Lung (tissue), 11 donors: ENCODE measurements at regions not wholly inside any gene's neighbourhood (a gene's known extent, or its start where the extent isn't known, plus 50 kb on each side); places are given as distances from the start of the nearest gene placed in this dataset.

Source experiments
- ATAC-seq: fragments of 200-7000 bp; cut with Tn5 transposase; one replicate; pipeline ENCODE4 v1.9.1; 2020; ENCODE audit warnings: moderate number of reproducible peaks; ENCODE audit not compliant: insufficient read depth, low FRiP score
- DNase-seq, 3 donors: peaks; one replicate each; pipeline ENCODE4 v3.0.0-alpha.2; 2013 to 2017
- H3K27ac ChIP-seq, 2 donors: one replicate each; pipeline ENCODE4 v1.5.1; 2013; ENCODE audit warnings: mild to moderate bottlenecking in 2 of 2, moderate library complexity in 2 of 2, control low read depth in 1 of 2, inconsistent platforms in 1 of 2, low read depth in 1 of 2, low read length in 1 of 2
- H3K27me3 ChIP-seq, 3 donors: one replicate each; pipeline ENCODE4 v1.5.1; 2013; ENCODE audit warnings: low read length in 2 of 3; ENCODE audit not compliant: control insufficient read depth in 3 of 3, insufficient read depth in 3 of 3
- H3K36me3 ChIP-seq, 4 donors: one replicate each; pipeline ENCODE4 v1.5.1; 2013; ENCODE audit warnings: low read length in 4 of 4, mild to moderate bottlenecking in 1 of 4, moderate library complexity in 1 of 4; ENCODE audit not compliant: control insufficient read depth in 4 of 4, insufficient read depth in 4 of 4
- H3K4me1 ChIP-seq, 5 donors: one replicate each; pipeline ENCODE4 v1.5.1; 2013; ENCODE audit warnings: low read length in 5 of 5, mild to moderate bottlenecking in 2 of 5, moderate library complexity in 1 of 5; ENCODE audit not compliant: control insufficient read depth in 5 of 5, insufficient read depth in 5 of 5
- H3K4me3 ChIP-seq: one replicate; pipeline ENCODE4 v1.5.1; 2013; ENCODE audit warnings: mild to moderate bottlenecking, control low read depth, moderate library complexity
- H3K9ac ChIP-seq, 2 donors: one replicate each; pipeline ENCODE4 v1.5.1; 2013; ENCODE audit warnings: low read length in 2 of 2, control low read depth in 1 of 2; ENCODE audit not compliant: insufficient read depth in 1 of 2
- H3K9me3 ChIP-seq, 4 donors: one replicate each; pipeline ENCODE4 v1.5.1; 2013; ENCODE audit warnings: low read length in 3 of 4, mild to moderate bottlenecking in 1 of 4, moderate library complexity in 1 of 4; ENCODE audit not compliant: control insufficient read depth in 4 of 4, insufficient read depth in 3 of 4
- whole genome bisulfite sequencing, 2 donors: extraction: QIAGEN DNeasy Blood & Tissue Kit; methylation state at CpG; one replicate each; pipeline ENCODE4 v1.1.7; 2013; 5-methylcytosine and 5-hydroxymethylcytosine counted together
- TF ChIP-seq, protein P1 (sequence below): IDR thresholded peaks from 2 replicates; pipeline ENCODE4 v1.5.1; 2012; ENCODE audit warnings: mild to moderate bottlenecking; ENCODE audit errors: control extremely low read depth, extremely low read depth
- donor health status: control.
- donor health status: control.
- donor health status: Bipolar disorder and iron deficiency.
- donor health status: healthy.
- donor health status: DM: yes; HTN: yes; CAD: no.

- Histone ChIP-seq H3K4me1 (peaks cover 0 to 2% (median 0%) of the 10 kb centered on the region in 5 donors), H3K27me3 (no peaks in the 10 kb centered on the region), H3K36me3 (no peaks in the 10 kb centered on the region), H3K27ac (no peak overlapping the region), H3K9me3 (peaks cover 0 to 3% (median 0%) of the 10 kb centered on the region in 4 donors), H3K9ac (no peak overlapping the region), H3K4me3 (no peak overlapping the region)
- TF ChIP-seq, protein P1, sequence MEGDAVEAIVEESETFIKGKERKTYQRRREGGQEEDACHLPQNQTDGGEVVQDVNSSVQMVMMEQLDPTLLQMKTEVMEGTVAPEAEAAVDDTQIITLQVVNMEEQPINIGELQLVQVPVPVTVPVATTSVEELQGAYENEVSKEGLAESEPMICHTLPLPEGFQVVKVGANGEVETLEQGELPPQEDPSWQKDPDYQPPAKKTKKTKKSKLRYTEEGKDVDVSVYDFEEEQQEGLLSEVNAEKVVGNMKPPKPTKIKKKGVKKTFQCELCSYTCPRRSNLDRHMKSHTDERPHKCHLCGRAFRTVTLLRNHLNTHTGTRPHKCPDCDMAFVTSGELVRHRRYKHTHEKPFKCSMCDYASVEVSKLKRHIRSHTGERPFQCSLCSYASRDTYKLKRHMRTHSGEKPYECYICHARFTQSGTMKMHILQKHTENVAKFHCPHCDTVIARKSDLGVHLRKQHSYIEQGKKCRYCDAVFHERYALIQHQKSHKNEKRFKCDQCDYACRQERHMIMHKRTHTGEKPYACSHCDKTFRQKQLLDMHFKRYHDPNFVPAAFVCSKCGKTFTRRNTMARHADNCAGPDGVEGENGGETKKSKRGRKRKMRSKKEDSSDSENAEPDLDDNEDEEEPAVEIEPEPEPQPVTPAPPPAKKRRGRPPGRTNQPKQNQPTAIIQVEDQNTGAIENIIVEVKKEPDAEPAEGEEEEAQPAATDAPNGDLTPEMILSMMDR: no peak
- no peak for ATAC-seq
- 69 to 80% methylated on average over 4 of the region's 4 CpGs for WGBS, 2 donors
- no peak for DNase-seq
These were observed 851.0 kb downstream of the KCNMA1 start for GRCh38 chr10:76786504-76787072.

DNA sequence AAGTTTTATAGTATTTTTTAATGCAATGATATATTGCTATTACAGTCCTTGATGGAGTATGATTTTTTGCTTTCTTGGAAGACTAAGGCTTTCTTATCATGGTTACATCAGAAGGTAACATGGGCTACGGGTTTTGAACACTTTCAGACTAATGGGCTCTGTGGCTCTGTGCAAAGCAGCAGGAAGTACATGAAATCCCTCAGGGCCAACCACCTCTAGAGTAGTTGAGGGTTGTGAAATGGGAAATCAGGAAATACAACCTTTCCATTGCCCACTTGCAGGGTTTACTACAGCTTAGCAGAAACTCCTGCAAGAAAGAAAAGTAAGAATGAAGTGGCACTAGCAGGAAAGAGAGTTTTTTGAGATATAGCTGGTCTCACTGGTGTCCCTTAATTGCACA lies 853.5 kb downstream of the KCNMA1 start:
- 34 to 43% methylated on average over 1 of the region's 1 CpG for WGBS, 2 donors
- no peaks in the 10 kb centered on the region for H3K36me3 ChIP-seq
- no peak overlapping the region for H3K4me3 ChIP-seq
- DNase-seq (no peak), ATAC-seq (no peak)
- no peak overlapping the region for H3K27ac ChIP-seq
- no peak overlapping the region for H3K9ac ChIP-seq
- TF ChIP-seq, protein P1: no peak
- H3K9me3 ChIP-seq: peaks cover 0 to 3% (median 0%) of the 10 kb centered on the region in 4 donors
- no peaks in the 10 kb centered on the region for H3K27me3 ChIP-seq
- peaks cover 0 to 6% (median 0%) of the 10 kb centered on the region in 5 donors for H3K4me1 ChIP-seq

DNA sequence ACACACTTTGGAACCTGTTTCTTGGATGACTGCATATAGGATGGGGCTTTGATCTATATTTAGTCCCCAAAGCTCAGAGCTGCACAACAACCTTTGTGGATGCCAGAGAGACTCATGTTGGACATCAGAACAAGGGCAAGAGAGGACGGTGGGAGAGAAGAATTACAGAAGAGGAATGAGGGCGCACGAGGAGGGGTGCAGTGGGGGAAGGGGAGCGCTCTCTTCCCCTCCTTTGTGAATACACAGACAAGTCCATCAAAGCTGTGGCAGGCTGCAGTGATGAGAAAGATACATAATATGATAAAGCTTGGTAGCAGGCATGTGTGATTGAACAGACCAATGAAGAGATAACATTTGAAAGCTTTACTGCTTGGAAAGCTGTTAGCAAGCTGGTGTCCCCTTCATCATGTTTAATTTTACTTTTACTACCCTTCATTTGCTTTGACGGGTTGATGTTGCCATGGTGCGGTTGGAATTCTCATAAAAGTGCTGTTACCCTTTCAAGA lies 857.8 kb downstream of the KCNMA1 start:
- peaks cover 0 to 10% (median 4%) of the 10 kb centered on the region in 4 donors for H3K9me3 ChIP-seq
- no peaks in the 10 kb centered on the region for H3K27me3 ChIP-seq
- WGBS, 2 donors: 74 to 87% methylated on average over 6 of the region's 6 CpGs
- TF ChIP-seq, protein P1: no peak
- H3K4me3 ChIP-seq: no peak overlapping the region
- no peak for ATAC-seq
- H3K9ac ChIP-seq: no peak overlapping the region
- H3K4me1 ChIP-seq: peaks cover 0 to 7% (median 0%) of the 10 kb centered on the region in 5 donors
- peak overlapping the region in 1 of 2 donors; percentile 33 for H3K27ac ChIP-seq
- H3K36me3 ChIP-seq: no peaks in the 10 kb centered on the region
- no peak for DNase-seq
